ENCODE measurements at regions not wholly inside any gene's neighbourhood (a gene's known extent, or its start where the extent isn't known, plus 50 kb on each side); places are given as distances from the start of the nearest gene placed in this dataset.

DNA sequence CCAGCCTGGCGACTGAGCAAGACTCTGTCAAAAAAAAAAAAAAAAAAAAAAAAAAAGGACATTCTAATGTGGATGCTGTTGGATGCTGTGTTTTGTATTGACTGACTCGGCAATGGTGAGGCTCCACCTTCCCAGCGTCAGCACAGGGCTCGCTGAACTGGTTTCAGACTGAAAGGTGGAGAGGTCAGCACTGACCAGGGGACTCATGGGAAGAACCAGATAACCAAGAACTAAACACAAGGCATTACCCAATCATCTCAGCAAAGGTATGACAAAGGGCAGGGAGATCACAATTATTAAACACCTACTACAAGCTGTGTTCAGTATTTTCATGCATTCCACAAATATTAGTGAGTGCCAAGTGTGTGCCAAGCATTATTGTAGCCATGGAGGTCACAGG is 103.2 kb downstream of the LRATD1 start:
- H3K4me3 Mint-ChIP-seq = no peak overlapping the region
- no peak overlapping the region for H3K27ac Mint-ChIP-seq
- no peaks in the 10 kb centered on the region for H3K4me1 Mint-ChIP-seq
- H3K36me3 Mint-ChIP-seq = no peaks in the 10 kb centered on the region
- ATAC-seq (replicated peaks) (no peak), DNase-seq (no peak)
- no peaks in the 10 kb centered on the region for H3K27me3 Mint-ChIP-seq
- peaks cover 0 to 3% of the 10 kb centered on the region in 2 donors for H3K9me3 Mint-ChIP-seq

DNA sequence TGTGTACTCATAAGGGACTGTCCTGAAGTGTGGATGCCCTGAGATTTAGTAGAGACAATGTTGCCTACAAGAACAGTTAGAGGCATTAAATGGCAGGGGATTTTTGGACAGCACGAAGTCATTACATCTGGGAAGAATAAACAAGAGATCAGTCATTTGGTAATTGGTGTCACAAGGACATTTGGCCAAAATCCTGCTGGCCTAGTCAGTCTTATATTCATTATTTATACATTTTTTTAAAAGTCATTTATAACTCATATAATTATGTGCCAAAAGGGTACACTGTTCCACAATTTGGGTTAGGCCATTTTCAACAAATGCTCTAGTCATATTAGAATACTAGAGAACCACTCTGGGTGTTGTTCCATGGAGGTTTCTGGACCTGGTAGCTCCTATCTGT is 104.7 kb downstream of the LRATD1 start:
- Mint-ChIP-seq H3K4me3 (no peak overlapping the region), H3K36me3 (no peaks in the 10 kb centered on the region), H3K27me3 (no peaks in the 10 kb centered on the region), H3K4me1 (no peaks in the 10 kb centered on the region), H3K9me3 (peaks cover 0 to 3% of the 10 kb centered on the region in 2 donors), H3K27ac (no peak overlapping the region)
- DNase-seq (no peak), ATAC-seq (replicated peaks) (no peak)

DNA sequence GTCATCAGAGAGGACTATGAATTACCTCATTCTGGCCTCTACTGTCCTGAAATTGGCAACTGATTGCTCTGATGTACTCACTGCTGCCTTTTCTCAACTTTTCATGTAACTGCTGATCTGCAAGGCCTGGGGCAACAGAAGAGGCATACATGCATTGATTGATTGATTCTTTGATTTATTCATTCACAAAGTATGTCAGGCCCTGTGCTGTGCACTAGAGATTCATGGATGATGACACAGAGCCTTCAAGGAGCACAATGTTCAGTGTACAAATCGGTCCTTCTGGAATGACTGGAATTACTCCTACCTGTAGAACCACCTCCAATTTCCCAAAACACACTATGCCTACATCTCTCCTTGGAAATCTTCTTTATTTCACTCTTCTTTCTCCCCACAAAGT is 111.3 kb downstream of the LRATD1 start:
- Mint-ChIP-seq H3K36me3 (no peaks in the 10 kb centered on the region), H3K27ac (no peak overlapping the region), H3K4me1 (no peaks in the 10 kb centered on the region), H3K27me3 (no peaks in the 10 kb centered on the region), H3K4me3 (no peak overlapping the region), H3K9me3 (peaks cover 0 to 5% of the 10 kb centered on the region in 2 donors)
- DNase-seq = no peak
- no peak for ATAC-seq (replicated peaks)

DNA sequence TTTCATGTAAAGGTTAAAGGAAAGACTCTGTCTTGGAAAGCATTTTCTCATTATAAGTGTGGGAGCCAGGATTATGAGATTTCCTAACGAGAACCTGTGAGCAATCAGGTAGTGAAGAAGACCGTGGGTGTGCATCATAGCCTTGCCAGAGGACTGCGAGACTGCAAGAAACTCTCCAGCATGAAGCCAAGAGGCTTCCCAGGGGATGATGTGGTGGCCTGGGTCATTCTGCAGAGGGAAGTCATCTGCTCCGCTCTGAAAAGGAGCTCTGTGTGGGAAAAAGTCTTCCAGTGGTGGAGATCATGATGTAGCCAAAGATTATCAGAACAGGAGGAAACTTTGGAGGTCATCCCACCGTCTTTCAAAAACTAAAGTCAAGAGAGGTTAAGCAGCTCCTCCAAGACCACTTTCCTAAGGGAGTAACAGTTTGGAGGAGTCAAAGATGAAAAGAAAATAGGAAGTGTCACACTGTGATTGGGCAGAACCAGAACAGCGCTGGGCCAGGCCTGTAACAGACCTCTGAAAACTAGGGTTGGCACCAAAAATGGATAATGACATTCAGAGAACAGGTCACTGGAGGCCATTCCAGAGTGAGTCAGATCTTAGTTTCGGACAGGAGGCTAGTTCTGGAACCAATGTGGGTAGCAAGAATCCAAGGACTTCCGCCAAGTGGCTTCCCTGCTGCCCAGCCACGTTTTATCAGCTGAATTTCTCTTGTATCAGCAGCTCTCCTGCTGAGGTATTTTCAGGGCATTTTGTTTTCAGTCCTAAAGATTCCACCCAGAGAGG is 113.0 kb downstream of the LRATD1 start:
- Mint-ChIP-seq H3K9me3 (peaks cover 0 to 5% of the 10 kb centered on the region in 2 donors), H3K27me3 (no peaks in the 10 kb centered on the region), H3K4me3 (no peak overlapping the region), H3K27ac (no peak overlapping the region), H3K36me3 (no peaks in the 10 kb centered on the region), H3K4me1 (no peaks in the 10 kb centered on the region)
- ATAC-seq (replicated peaks) = no peak
- DNase-seq = no peak

DNA sequence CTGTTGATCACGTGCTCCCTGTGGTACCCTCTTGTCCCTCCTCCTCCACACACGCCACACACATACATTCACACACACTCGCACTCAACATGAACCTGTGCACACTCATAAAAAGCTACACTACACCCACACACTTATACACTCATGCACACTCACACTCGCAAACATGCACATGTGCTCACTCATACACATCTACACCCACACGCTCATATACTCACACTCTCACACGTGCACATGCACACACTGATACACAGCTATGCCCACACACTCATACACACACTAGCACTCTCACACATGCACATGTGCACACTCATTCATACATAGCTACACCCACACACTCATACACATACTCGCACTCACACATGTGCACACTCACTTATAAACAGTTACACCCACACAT is 113.6 kb downstream of the LRATD1 start:
- DNase-seq = no peak
- H3K27ac Mint-ChIP-seq = no peak overlapping the region
- no peak for ATAC-seq (replicated peaks)

DNA sequence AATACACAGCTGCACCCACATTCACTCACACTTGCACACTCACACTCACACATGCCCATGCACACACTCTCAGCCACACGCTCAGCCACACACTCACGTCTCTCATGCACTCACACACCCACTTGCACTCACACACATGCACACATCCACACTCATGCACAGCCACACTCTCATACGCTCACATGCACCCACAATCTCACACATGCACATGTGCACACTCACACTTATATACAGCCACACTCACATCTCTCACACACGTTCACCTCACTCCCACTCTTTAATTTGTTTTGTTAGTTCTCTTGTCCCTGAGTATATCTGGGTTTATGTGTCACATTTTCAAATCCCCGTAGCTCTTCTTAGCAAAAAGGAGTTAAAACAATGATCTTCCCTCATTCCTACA is 114.9 kb downstream of the LRATD1 start:
- Mint-ChIP-seq H3K27ac (no peak overlapping the region), H3K27me3 (no peaks in the 10 kb centered on the region), H3K36me3 (no peaks in the 10 kb centered on the region), H3K4me1 (no peaks in the 10 kb centered on the region), H3K9me3 (peaks cover 0 to 5% of the 10 kb centered on the region in 2 donors), H3K4me3 (no peak overlapping the region)
- DNase-seq (no peak), ATAC-seq (replicated peaks) (no peak)

More for the DNA sequence above, 113.6 kb downstream of the LRATD1 start:
- Mint-ChIP-seq H3K4me1 (no peaks in the 10 kb centered on the region), H3K4me3 (no peak overlapping the region), H3K36me3 (no peaks in the 10 kb centered on the region), H3K9me3 (peaks cover 0 to 5% of the 10 kb centered on the region in 2 donors), H3K27me3 (no peaks in the 10 kb centered on the region)

DNA sequence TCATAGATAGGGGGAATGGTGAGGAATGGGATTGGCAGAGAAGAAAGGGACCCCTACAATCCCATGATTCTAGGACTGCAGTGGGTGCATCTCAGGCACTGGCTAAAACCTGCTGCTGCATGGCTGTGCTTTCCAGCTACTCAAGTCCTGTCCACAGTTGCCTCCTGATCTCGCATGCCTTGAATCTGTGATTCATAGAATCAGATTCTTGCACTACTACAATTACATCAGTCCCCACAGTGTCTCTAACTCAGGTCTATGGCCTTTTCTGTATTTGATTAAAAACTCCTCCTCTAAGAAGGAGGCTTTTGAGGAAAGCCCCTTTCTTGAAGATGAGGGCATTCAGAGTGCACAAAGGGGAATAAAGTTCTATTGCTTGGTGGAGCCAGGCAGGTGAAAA is 117.4 kb downstream of the LRATD1 start:
- DNase-seq = no peak
- peaks cover 0 to 5% of the 10 kb centered on the region in 2 donors for H3K9me3 Mint-ChIP-seq
- H3K4me1 Mint-ChIP-seq = no peaks in the 10 kb centered on the region
- no peak for ATAC-seq (replicated peaks)
- no peak overlapping the region for H3K4me3 Mint-ChIP-seq
- no peaks in the 10 kb centered on the region for H3K36me3 Mint-ChIP-seq
- H3K27me3 Mint-ChIP-seq = no peaks in the 10 kb centered on the region
- no peak overlapping the region for H3K27ac Mint-ChIP-seq

DNA sequence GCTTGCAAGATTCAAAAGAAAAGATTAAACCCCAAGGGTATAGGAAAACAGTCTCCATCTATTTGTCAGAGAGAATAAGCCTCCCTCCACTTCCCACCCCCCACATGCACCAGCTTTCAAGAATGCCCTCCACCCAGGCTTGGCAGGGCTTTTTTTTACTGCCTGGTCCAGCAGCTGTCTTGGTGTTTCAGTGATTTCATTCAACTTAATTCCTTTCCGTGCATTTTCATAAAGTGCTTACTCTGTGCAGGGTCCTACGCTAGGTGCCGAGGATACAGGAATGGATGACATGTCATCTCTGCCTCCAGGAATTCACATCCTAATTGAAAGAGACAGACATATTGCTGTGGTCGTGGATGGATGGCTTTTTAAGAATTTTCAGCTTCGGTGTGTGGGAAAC is 117.9 kb downstream of the LRATD1 start:
- H3K36me3 Mint-ChIP-seq = no peaks in the 10 kb centered on the region
- no peak overlapping the region for H3K4me3 Mint-ChIP-seq
- H3K4me1 Mint-ChIP-seq = no peaks in the 10 kb centered on the region
- DNase-seq (no peak), ATAC-seq (replicated peaks) (no peak)
- no peaks in the 10 kb centered on the region for H3K27me3 Mint-ChIP-seq
- H3K27ac Mint-ChIP-seq = no peak overlapping the region
- H3K9me3 Mint-ChIP-seq = peaks cover 0 to 3% of the 10 kb centered on the region in 2 donors

DNA sequence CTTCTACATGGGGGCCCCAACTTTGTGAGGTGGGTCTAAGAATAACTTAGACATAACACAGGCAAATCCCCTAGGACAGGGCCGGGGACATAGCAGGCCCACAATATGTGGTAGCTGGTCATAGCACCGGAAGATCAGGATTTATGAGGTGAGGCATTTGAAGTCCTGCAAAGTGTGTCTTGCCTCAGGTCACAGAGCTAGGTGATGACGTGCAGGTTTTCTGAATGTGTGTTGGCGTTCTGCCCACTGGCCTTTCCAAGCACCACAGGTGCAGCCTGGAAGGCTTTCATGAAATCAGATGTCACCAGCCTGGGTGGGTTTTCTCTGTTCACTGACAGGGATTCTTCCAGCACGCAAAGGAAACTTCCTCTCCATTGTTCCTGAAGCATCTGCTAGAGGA is 119.1 kb downstream of the LRATD1 start:
- Mint-ChIP-seq H3K27me3 (no peaks in the 10 kb centered on the region), H3K4me1 (no peaks in the 10 kb centered on the region), H3K4me3 (no peak overlapping the region), H3K9me3 (peaks cover 0 to 3% of the 10 kb centered on the region in 2 donors), H3K27ac (no peak overlapping the region), H3K36me3 (no peaks in the 10 kb centered on the region)
- DNase-seq = no peak
- ATAC-seq (replicated peaks) = no peak

DNA sequence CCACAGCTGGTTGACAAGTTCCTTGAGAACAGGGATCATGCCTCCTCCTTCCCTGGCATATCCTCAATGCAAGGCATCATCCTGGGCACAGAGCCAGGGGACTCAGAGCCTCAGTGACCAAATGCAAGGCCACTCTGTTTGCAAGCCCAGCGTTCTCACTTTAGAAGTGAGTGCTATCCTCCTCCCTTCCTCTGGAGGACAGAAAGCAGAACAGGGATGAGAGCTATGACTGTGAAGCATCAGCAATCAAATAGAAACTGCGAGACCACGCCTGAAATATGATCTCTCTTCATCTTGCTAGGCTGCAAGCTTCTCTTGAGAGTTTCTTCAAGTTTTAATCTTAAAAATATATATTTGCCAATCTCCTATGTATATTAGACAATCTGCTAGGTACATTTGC is 119.8 kb downstream of the LRATD1 start:
- H3K27me3 Mint-ChIP-seq = no peaks in the 10 kb centered on the region
- no peaks in the 10 kb centered on the region for H3K4me1 Mint-ChIP-seq
- no peak for DNase-seq

DNA sequence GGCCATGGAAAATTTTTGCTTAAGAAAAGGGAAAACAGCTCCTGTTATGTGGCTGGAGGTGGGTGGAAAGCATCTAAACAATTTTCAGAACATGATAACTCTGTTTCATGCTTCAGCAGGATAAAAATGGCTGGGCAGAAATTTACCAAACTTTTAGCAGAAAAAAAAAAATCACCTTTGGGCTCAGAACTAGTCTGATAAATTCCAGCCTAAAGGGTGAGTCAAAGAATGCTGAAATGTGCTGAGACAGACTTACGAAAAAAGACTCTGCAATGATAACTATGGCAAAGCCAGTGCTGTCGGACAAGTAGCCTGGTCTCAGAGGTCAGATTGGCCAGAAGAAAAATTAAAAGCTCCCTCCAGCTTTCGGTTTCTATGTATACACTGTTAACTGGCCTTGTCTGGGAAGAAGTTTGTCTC is 123.6 kb downstream of the LRATD1 start:
- no peak for ATAC-seq (replicated peaks)
- Mint-ChIP-seq H3K4me3 (no peak overlapping the region), H3K27ac (no peak overlapping the region), H3K9me3 (no peaks in the 10 kb centered on the region), H3K4me1 (no peaks in the 10 kb centered on the region), H3K36me3 (no peaks in the 10 kb centered on the region), H3K27me3 (no peaks in the 10 kb centered on the region)
- no peak for DNase-seq

More for the DNA sequence above, 119.8 kb downstream of the LRATD1 start:
- H3K36me3 Mint-ChIP-seq = no peaks in the 10 kb centered on the region
- H3K9me3 Mint-ChIP-seq = peaks cover 0 to 3% of the 10 kb centered on the region in 2 donors
- no peak overlapping the region for H3K4me3 Mint-ChIP-seq
- H3K27ac Mint-ChIP-seq = no peak overlapping the region
- no peak for ATAC-seq (replicated peaks)

DNA sequence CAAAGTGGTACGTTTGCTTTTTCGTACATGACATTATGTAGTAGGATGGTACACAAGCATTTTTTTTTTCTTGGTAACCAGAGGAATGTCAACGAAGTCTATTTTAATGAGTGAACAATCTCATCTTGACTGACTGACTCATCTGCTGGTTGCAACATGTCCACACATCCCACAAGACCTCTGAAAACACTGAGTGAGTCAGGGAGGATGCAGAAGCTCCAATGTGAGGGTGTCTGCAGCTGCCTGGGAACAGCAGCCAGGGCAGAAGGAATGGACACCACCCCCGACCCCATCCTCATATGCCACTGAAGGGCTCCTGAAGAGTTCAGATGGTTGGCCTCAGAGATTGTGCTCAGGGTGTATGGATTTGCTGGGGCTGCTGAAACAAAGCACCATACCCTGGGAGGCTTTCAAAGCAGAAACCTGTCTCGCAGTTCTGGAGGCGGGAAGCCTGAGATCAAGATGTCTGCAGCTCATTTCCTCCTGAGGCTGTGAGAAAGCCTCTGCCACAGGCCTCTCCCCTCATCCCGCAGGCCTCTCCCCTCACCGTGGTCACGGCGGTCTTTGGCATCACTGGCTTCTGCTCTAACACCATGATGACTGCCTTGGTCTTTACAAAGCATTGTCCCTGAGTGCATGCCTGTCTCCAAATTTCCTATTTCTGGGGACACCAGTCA is 124.6 kb downstream of the LRATD1 start:
- no peak overlapping the region for H3K4me3 Mint-ChIP-seq
- ATAC-seq (replicated peaks) = no peak
- H3K4me1 Mint-ChIP-seq = no peaks in the 10 kb centered on the region
- no peaks in the 10 kb centered on the region for H3K9me3 Mint-ChIP-seq
- no peaks in the 10 kb centered on the region for H3K36me3 Mint-ChIP-seq
- no peak for DNase-seq
- no peaks in the 10 kb centered on the region for H3K27me3 Mint-ChIP-seq
- H3K27ac Mint-ChIP-seq = no peak overlapping the region

DNA sequence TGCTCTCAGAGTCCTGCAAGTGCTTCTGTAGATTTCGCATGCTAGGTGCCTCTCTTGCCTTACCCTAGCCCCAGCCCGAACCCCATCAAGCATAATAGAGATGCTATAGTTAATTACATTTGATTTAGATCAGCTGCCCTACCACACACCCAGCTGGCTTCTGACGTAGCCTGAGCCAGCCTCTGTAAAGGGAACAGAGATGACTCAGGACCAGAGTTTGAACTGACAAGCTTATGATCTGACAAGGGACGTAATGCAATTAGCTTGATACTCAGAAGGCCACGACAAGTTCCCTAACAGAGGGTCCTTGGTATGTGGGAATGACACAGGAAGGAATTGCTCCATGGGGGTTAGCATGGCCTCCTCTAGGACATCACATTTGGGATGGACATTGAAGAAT is 126.6 kb downstream of the LRATD1 start:
- Mint-ChIP-seq H3K27me3 (no peaks in the 10 kb centered on the region), H3K27ac (no peak overlapping the region), H3K9me3 (no peaks in the 10 kb centered on the region), H3K36me3 (no peaks in the 10 kb centered on the region), H3K4me1 (no peaks in the 10 kb centered on the region), H3K4me3 (no peak overlapping the region)
- ATAC-seq (replicated peaks) (no peak), DNase-seq (no peak)

DNA sequence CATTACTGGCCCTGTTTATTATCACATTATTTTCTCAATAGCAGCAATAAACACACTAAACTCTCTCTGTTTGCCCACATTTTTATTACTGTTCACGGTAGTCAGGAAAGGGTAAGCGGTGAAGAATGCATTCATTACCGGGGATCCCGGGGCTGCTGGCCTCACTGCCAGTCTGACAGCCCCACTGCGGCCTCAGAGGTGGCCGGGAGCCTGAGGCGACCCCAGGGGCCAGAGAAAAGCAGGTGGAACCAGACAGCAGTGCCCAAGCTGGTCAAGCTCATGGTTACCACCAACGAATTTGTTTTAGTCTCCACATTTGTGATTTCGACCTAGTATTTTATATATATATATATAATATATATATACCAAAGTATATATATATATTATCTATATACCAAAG is 127.7 kb downstream of the LRATD1 start:
- Mint-ChIP-seq H3K36me3 (no peaks in the 10 kb centered on the region), H3K27ac (no peak overlapping the region), H3K9me3 (no peaks in the 10 kb centered on the region), H3K4me1 (no peaks in the 10 kb centered on the region), H3K27me3 (no peaks in the 10 kb centered on the region), H3K4me3 (no peak overlapping the region)
- ATAC-seq (replicated peaks) = no peak
- no peak for DNase-seq

DNA sequence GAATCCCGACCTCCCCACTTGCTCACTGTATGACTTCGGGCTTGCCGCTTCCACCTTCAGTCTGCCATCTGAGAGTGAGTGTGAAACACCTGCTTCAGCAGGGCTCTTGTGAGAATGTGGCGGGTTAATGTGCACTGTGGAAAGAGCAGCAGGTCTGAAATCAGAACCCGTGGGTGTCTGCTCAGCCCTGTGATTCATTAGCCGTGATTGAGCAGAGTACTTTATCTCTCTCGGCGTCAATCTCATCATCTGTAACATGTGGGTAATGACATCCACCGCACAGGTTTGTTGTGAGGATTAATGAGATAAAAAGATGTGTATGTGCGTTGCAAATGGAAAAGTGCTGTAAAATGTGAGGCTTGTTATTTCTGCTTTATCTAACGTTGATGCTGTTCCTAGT is 128.6 kb downstream of the LRATD1 start:
- Mint-ChIP-seq H3K36me3 (no peaks in the 10 kb centered on the region), H3K27ac (no peak overlapping the region), H3K4me3 (no peak overlapping the region), H3K9me3 (no peaks in the 10 kb centered on the region), H3K4me1 (no peaks in the 10 kb centered on the region), H3K27me3 (no peaks in the 10 kb centered on the region)
- no peak for DNase-seq
- ATAC-seq (replicated peaks) = no peak
